ENCODE measurements at regions not wholly inside any gene's neighbourhood (a gene's known extent, or its start where the extent isn't known, plus 50 kb on each side); places are given as distances from the start of the nearest gene placed in this dataset.

DNA sequence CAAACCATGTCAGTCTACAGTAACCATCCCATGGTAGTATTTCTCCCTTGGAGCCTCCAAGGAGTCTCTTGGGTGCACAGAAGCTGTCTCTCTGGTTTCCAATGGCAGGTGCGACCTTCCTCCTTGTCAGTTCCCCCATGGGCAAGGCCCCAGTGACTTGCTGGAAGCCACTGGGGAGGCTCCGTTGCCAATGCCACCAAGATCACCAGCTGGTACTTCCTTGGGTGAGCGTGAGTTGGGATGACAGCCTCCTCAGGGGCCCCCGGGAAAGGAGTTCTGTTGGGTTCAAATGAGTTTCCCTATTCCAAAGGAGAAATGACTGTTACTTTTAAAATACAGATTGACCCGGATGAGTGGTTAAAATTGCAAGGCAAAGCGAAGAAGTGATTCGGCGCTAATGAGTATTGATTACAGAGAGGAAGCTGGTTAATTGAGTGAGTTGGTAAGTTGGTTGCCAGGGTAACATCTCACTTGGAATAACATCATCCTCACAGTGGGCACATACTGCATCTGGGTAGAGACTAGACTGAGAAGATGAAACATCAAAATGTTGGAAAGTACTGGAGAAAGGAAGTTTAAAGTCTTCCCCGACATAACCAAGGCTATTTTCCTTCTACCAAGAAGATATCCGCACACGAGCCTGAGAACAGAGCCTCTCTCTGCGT lies 53.0 kb upstream of the LAPTM5 start:
- Histone ChIP-seq H3K27me3 (ENCODE audit: control insufficient read depth in 3 of 3, insufficient read depth in 3 of 3, low read length in 3 of 3) (peaks cover 13 to 37% (median 28%) of the 10 kb centered on the region in 3 donors), H3K36me3 (ENCODE audit: control insufficient read depth in 3 of 3, insufficient read depth in 3 of 3, low read length in 3 of 3) (no peaks in the 10 kb centered on the region), H3K4me1 (ENCODE audit: control insufficient read depth in 3 of 3, insufficient read depth in 3 of 3, low read length in 3 of 3) (peaks cover 4 to 12% (median 5%) of the 10 kb centered on the region in 3 donors), H3K27ac (ENCODE audit: low read depth, low read length) (no peak overlapping the region), H3K4me3 (ENCODE audit: low read length in 3 of 3) (no peak overlapping the region), H3K9me3 (ENCODE audit: control insufficient read depth in 3 of 3, low read length in 3 of 3) (no peaks in the 10 kb centered on the region), H3K9ac (ENCODE audit: low read depth in 1 of 3, low read length in 3 of 3) (no peak overlapping the region)

DNA sequence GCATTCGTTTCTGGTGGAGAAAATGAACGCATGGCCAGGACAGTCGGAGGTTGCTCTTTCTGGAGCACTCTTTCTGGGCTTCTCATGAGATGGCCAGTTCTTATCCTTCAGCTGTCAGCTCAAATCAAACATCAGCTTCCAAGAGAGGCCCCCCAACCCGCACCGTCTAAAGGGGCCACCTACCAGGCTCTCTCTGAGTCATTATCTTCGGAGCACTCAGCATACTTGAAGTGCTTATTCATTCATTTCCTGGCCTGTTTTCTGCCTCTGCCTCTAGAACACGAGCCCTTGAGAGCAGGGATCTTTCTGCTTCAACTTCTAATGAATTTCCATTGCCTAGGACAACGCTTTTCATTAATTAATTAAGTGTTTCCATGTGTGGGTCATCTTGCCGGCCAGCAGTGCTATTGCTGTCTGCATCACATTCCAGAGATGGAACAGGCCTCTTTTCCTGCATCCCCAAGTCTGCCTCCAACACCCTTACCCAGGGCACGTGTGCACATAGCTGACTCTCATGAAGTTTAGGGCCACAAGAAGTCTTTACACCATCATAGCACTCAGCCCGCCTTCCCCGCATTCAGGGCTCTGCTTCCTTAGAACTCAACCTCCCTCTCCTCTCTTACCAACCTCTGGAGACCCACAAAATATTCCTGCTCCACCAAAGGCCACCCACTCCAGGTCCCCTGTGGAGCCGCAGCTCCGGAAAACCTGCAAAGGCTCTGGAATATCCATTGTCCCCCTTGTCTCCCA lies 52.1 kb upstream of the LAPTM5 start:
- Histone ChIP-seq H3K4me3 (ENCODE audit: low read length in 3 of 3) (no peak overlapping the region), H3K9me3 (ENCODE audit: control insufficient read depth in 3 of 3, low read length in 3 of 3) (no peaks in the 10 kb centered on the region), H3K36me3 (ENCODE audit: control insufficient read depth in 3 of 3, insufficient read depth in 3 of 3, low read length in 3 of 3) (no peaks in the 10 kb centered on the region), H3K4me1 (ENCODE audit: control insufficient read depth in 3 of 3, insufficient read depth in 3 of 3, low read length in 3 of 3) (peaks cover 4 to 12% (median 5%) of the 10 kb centered on the region in 3 donors), H3K27me3 (ENCODE audit: control insufficient read depth in 3 of 3, insufficient read depth in 3 of 3, low read length in 3 of 3) (peaks cover 15 to 35% (median 31%) of the 10 kb centered on the region in 3 donors), H3K27ac (ENCODE audit: low read depth, low read length) (no peak overlapping the region), H3K9ac (ENCODE audit: low read depth in 1 of 3, low read length in 3 of 3) (no peak overlapping the region)

DNA sequence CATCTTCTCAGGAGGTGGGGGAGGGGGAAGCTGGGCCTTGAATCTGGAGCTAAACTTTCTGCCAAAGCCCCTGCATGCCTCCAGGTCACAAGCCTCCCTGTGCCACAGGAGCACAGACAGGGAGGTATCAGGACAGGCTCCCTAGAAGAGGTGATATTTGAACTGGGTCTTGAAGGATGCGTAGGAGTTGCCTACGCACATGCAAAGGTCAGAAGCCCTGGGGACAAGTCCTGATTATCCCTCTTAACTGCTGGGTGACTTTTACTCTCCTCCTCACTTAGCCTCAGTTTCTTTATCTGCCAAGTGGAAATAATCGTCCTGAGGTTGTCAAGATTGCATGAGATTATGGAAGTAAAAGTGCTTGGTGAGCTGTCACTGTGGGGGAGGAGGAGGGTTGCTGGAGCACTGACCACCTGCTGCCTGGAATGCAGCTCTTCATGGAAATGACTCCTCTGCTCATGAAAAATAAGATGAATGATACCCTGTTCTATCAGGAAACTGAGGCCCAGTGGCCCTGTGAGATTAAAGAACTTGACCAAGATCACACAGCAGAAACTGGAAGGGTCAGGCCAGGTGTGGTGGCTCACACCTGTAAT lies 50.6 kb upstream of the LAPTM5 start:
- H3K4me1 ChIP-seq (ENCODE audit: control insufficient read depth in 3 of 3, insufficient read depth in 3 of 3, low read length in 3 of 3): peaks cover 4 to 12% (median 5%) of the 10 kb centered on the region in 3 donors
- no peak overlapping the region for H3K9ac ChIP-seq (ENCODE audit: low read depth in 1 of 3, low read length in 3 of 3)
- H3K27me3 ChIP-seq (ENCODE audit: control insufficient read depth in 3 of 3, insufficient read depth in 3 of 3, low read length in 3 of 3): peaks cover 18 to 29% (median 22%) of the 10 kb centered on the region in 3 donors

DNA sequence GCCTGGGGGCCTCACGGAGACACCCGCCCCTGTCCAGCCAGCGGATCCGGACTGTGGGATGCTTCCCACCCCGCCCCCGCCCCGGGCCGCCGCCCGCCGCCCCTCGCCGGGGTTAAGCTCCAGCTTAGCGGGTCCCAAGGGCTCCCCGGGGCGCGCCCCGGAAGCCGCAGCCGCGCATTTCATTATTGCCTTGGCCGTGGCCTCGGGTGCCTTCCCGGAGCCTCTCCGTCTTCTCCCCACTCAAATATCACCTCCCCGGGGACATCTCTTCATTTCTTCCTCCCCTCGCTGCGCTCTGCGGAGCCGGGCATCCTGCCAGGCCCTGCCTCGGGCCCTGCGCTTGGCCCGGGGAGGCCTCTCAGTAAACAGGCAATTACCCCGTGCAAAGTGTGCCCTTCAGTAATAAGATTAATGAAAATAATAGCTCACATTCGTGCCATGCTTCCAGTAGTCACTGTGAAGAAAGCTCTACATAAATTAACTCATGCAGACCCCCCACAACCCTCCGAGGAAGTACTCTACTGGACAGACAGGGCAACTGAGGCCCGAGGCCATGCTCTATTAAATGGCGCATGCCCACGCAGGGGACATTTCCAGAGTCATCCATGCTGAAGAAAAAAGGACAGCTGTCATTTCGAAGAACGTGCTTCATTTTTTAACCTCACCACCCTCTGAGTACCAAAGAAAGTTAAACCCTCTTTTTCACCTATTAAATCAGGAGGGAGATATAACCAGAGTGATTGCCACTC lies 49.9 kb upstream of the LAPTM5 start:
- no peak overlapping the region for H3K27ac ChIP-seq (ENCODE audit: low read depth, low read length)
- no peaks in the 10 kb centered on the region for H3K36me3 ChIP-seq (ENCODE audit: control insufficient read depth in 3 of 3, insufficient read depth in 3 of 3, low read length in 3 of 3)
- H3K9me3 ChIP-seq (ENCODE audit: control insufficient read depth in 3 of 3, low read length in 3 of 3): no peaks in the 10 kb centered on the region
- H3K4me3 ChIP-seq (ENCODE audit: low read length in 3 of 3): no peak overlapping the region
- no peak overlapping the region for H3K9ac ChIP-seq (ENCODE audit: low read depth in 1 of 3, low read length in 3 of 3)
- peaks cover 18 to 29% (median 22%) of the 10 kb centered on the region in 3 donors for H3K27me3 ChIP-seq (ENCODE audit: control insufficient read depth in 3 of 3, insufficient read depth in 3 of 3, low read length in 3 of 3)
- peaks cover 4 to 12% (median 5%) of the 10 kb centered on the region in 3 donors for H3K4me1 ChIP-seq (ENCODE audit: control insufficient read depth in 3 of 3, insufficient read depth in 3 of 3, low read length in 3 of 3)

More for the DNA sequence above, 50.6 kb upstream of the LAPTM5 start:
- Histone ChIP-seq H3K4me3 (ENCODE audit: low read length in 3 of 3) (no peak overlapping the region), H3K9me3 (ENCODE audit: control insufficient read depth in 3 of 3, low read length in 3 of 3) (no peaks in the 10 kb centered on the region), H3K27ac (ENCODE audit: low read depth, low read length) (no peak overlapping the region), H3K36me3 (ENCODE audit: control insufficient read depth in 3 of 3, insufficient read depth in 3 of 3, low read length in 3 of 3) (no peaks in the 10 kb centered on the region)

All from skeletal muscle tissue (tissue), 3 donors.